ENCODE measurements at regions not wholly inside any gene's neighbourhood (a gene's known extent, or its start where the extent isn't known, plus 50 kb on each side); places are given as distances from the start of the nearest gene placed in this dataset.

GRCh38 chrX:124224528-124224927, 107.9 kb upstream of the TEX13D start:
- H3K27me3 ChIP-seq: no peaks in the 10 kb centered on the region
- DNase-seq: no peak
- H3K9me3 ChIP-seq: no peaks in the 10 kb centered on the region
- intact Hi-C loops (cut with DNase I): no loop called here
- H3K4me1 ChIP-seq: no peaks in the 10 kb centered on the region
- no peak for TF ChIP-seq POLR2A (IDR thresholded peaks at IDR 0.05)
- no peak for TF ChIP-seq CTCF (IDR thresholded peaks at IDR 0.05)
- no peak for ATAC-seq
- H3K36me3 ChIP-seq (replicated peaks in 1 of 2; ENCODE audit: insufficient read depth in 1 of 2, low read depth in 2 of 2): no peaks in the 10 kb centered on the region
- H3K4me3 ChIP-seq: no peak overlapping the region
- 70 to 77% methylated on average over 3 to 4 of the region's 4 CpGs for whole genome bisulfite sequencing, 2 donors
- no peak overlapping the region for H3K27ac ChIP-seq

GRCh38 chrX:124226129-124226528, 106.3 kb upstream of the TEX13D start:
- DNase-seq: no peak
- Histone ChIP-seq H3K4me1 (no peaks in the 10 kb centered on the region), H3K27me3 (no peaks in the 10 kb centered on the region), H3K36me3 (replicated peaks in 1 of 2; ENCODE audit: insufficient read depth in 1 of 2, low read depth in 2 of 2) (no peaks in the 10 kb centered on the region), H3K9me3 (no peaks in the 10 kb centered on the region), H3K27ac (no peak overlapping the region), H3K4me3 (no peak overlapping the region)
- no peak for ATAC-seq
- intact Hi-C loops (cut with DNase I): no loop called here
- TF ChIP-seq CTCF (IDR thresholded peaks at IDR 0.05): no peak
- TF ChIP-seq POLR2A (IDR thresholded peaks at IDR 0.05): no peak
- 60 to 82% methylated on average over 2 of the region's 2 CpGs for WGBS, 2 donors

DNA sequence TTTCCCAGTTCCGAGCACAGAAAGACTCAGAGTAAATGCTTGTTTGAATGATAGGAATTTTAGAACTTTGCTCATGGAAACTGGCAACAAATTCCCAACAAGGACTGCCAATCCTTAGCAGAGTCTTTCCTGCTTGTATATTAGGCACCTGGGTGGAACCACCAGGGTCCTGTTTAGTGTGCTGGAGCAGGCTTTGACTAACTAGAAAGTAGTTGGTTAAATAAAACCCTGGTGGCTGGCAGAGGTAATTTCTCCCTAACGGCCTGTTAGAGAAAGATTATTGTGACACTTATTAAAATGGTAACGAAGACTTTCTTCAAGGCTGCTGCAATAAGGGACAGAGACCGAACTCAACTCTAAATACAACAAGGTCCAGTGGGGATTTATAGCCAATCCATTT, 103.6 kb upstream of the TEX13D start:
- Histone ChIP-seq H3K36me3 (replicated peaks in 1 of 2; ENCODE audit: insufficient read depth in 1 of 2, low read depth in 2 of 2) (no peaks in the 10 kb centered on the region), H3K9me3 (no peaks in the 10 kb centered on the region), H3K27me3 (no peaks in the 10 kb centered on the region), H3K4me1 (no peaks in the 10 kb centered on the region), H3K4me3 (no peak overlapping the region), H3K27ac (no peak overlapping the region)
- intact Hi-C loops (cut with DNase I): no loop called here
- WGBS, 2 donors: 76 to 79% methylated on average over 4 of the region's 4 CpGs
- TF ChIP-seq POLR2A (IDR thresholded peaks at IDR 0.05) (no peak), CTCF (IDR thresholded peaks at IDR 0.05) (no peak)
- DNase-seq (no peak), ATAC-seq (no peak)

DNA sequence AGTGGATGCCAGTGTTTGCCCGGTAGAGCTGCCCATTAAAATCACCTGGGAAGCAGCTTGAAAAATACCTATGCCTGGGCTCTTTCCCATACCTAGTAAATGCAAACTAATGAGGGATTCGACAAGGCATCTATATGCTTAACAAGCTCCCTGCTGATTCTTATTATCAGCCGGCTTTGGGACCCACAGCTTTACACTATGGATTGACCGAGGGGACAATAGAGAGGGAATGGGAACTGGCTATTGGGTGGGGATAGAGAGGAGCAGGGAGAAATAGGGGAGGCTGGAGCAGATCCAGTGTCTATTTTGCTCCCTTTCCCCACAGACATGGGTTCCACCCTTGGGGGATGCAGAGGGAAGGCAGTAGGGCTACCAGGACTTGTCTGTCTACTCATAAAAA, 103.1 kb upstream of the TEX13D start:
- H3K27me3 ChIP-seq: no peaks in the 10 kb centered on the region
- no peak for TF ChIP-seq CTCF (IDR thresholded peaks at IDR 0.05)
- TF ChIP-seq POLR2A (IDR thresholded peaks at IDR 0.05): no peak
- no peak overlapping the region for H3K27ac ChIP-seq
- no peaks in the 10 kb centered on the region for H3K9me3 ChIP-seq
- no peaks in the 10 kb centered on the region for H3K4me1 ChIP-seq
- no peak overlapping the region for H3K4me3 ChIP-seq
- intact Hi-C loops (cut with DNase I): no loop called here
- WGBS, 2 donors: 74 to 78% methylated on average over 3 to 4 of the region's 4 CpGs
- ATAC-seq: no peak
- no peak for DNase-seq
- no peaks in the 10 kb centered on the region for H3K36me3 ChIP-seq (replicated peaks in 1 of 2; ENCODE audit: insufficient read depth in 1 of 2, low read depth in 2 of 2)

GRCh38 chrX:124230655-124231450, 101.6 kb upstream of the TEX13D start:
- WGBS, 2 donors: 82 to 86% methylated on average over 10 of the region's 10 CpGs
- intact Hi-C loops (cut with DNase I): no loop called here

More at GRCh38 chrX:124230655-124231450, 101.6 kb upstream of the TEX13D start:
- Histone ChIP-seq H3K4me3 (no peak overlapping the region), H3K27ac (no peak overlapping the region), H3K9me3 (no peaks in the 10 kb centered on the region), H3K4me1 (no peaks in the 10 kb centered on the region), H3K36me3 (replicated peaks in 1 of 2; ENCODE audit: insufficient read depth in 1 of 2, low read depth in 2 of 2) (no peaks in the 10 kb centered on the region), H3K27me3 (no peaks in the 10 kb centered on the region)
- TF ChIP-seq POLR2A (IDR thresholded peaks at IDR 0.05) (no peak), CTCF (IDR thresholded peaks at IDR 0.05) (no peak)
- DNase-seq: no peak
- no peak for ATAC-seq
